ENCODE measurements at regions not wholly inside any gene's neighbourhood (a gene's known extent, or its start where the extent isn't known, plus 50 kb on each side); places are given as distances from the start of the nearest gene placed in this dataset.

GRCh38 chr13:44281252-44282000 lies 92.2 kb upstream of the SERP2 start:
- Histone ChIP-seq H3K9me3 (no peaks in the 10 kb centered on the region), H3K36me3 (no peaks in the 10 kb centered on the region), H3K27me3 (no peaks in the 10 kb centered on the region), H3K27ac (no peak overlapping the region), H3K4me1 (peaks cover 0 to 12% of the 10 kb centered on the region in 2 donors), H3K4me3 (no peak overlapping the region)
- DNase-seq = no peak
- in situ Hi-C loops (cut with MboI; ENCODE audit: low sequenced_read_pairs in 4 of 4) (no loop called here), intact Hi-C loops (cut with DNase I; ENCODE audit: low total_unique reads) (no loop called here)
- ATAC-seq = no peak
- TF ChIP-seq POLR2A (IDR thresholded peaks at IDR 0.05) (no peak), CTCF (IDR thresholded peaks at IDR 0.05 in 4 of 5, conservative IDR thresholded peaks at IDR 0.05 in 1 of 5) (no peak)

GRCh38 chr13:44283600-44283999 lies 90.0 kb upstream of the SERP2 start:
- no peak for ATAC-seq
- H3K27ac ChIP-seq = no peak overlapping the region
- H3K36me3 ChIP-seq = no peaks in the 10 kb centered on the region
- peaks cover 5 to 8% of the 10 kb centered on the region in 2 donors for H3K4me1 ChIP-seq
- intact Hi-C loops (cut with DNase I; ENCODE audit: low total_unique reads) = no loop called here
- H3K9me3 ChIP-seq = no peaks in the 10 kb centered on the region
- TF ChIP-seq POLR2A (IDR thresholded peaks at IDR 0.05) (no peak), CTCF (IDR thresholded peaks at IDR 0.05 in 4 of 5, conservative IDR thresholded peaks at IDR 0.05 in 1 of 5) (no peak)
- no peaks in the 10 kb centered on the region for H3K27me3 ChIP-seq
- H3K4me3 ChIP-seq = no peak overlapping the region
- no peak for DNase-seq
- in situ Hi-C loops (cut with MboI; ENCODE audit: low sequenced_read_pairs in 4 of 4) = no loop called here

- no peaks in the 10 kb centered on the region for H3K27me3 ChIP-seq
- H3K4me3 ChIP-seq = no peak overlapping the region
- peaks cover 17 to 24% of the 10 kb centered on the region in 2 donors for H3K4me1 ChIP-seq
- in situ Hi-C loops (cut with MboI; ENCODE audit: low sequenced_read_pairs in 4 of 4) (no loop called here), intact Hi-C loops (cut with DNase I; ENCODE audit: low total_unique reads) (no loop called here)
- H3K27ac ChIP-seq = no peak overlapping the region
- ATAC-seq (no peak), DNase-seq (no peak)
- H3K9me3 ChIP-seq = no peaks in the 10 kb centered on the region
- no peak for TF ChIP-seq CTCF (IDR thresholded peaks at IDR 0.05 in 4 of 5, conservative IDR thresholded peaks at IDR 0.05 in 1 of 5)
- TF ChIP-seq POLR2A (IDR thresholded peaks at IDR 0.05) = no peak
- no peaks in the 10 kb centered on the region for H3K36me3 ChIP-seq
Observed at GRCh38 chr13:44287958-44288357, 85.7 kb upstream of the SERP2 start.

- Histone ChIP-seq H3K4me3 (no peak overlapping the region), H3K27me3 (no peaks in the 10 kb centered on the region), H3K9me3 (no peaks in the 10 kb centered on the region), H3K27ac (peak overlapping the region in 3 of 4 donors; percentile 0 to 80 (median 22)), H3K4me1 (peaks cover 49 to 52% of the 10 kb centered on the region in 2 donors), H3K36me3 (no peaks in the 10 kb centered on the region)
- DNase-seq (no peak), ATAC-seq (no peak)
- TF ChIP-seq POLR2A (IDR thresholded peaks at IDR 0.05) = no peak
- no peak for TF ChIP-seq CTCF (IDR thresholded peaks at IDR 0.05 in 4 of 5, conservative IDR thresholded peaks at IDR 0.05 in 1 of 5)
- intact Hi-C loops (cut with DNase I; ENCODE audit: low total_unique reads) (no loop called here), in situ Hi-C loops (cut with MboI; ENCODE audit: low sequenced_read_pairs in 4 of 4) (no loop called here)
Observed at GRCh38 chr13:44292545-44292944, 81.1 kb upstream of the SERP2 start.

GRCh38 chr13:44293374-44293773 lies 80.2 kb upstream of the SERP2 start:
- H3K4me1 ChIP-seq = peaks cover 52 to 56% of the 10 kb centered on the region in 2 donors
- peak overlapping the region; percentile 61 to 80 (median 68) for H3K27ac ChIP-seq
- H3K36me3 ChIP-seq = no peaks in the 10 kb centered on the region
- ATAC-seq (no peak), DNase-seq (no peak)
- intact Hi-C loops (cut with DNase I; ENCODE audit: low total_unique reads) = no loop called here
- TF ChIP-seq POLR2A (IDR thresholded peaks at IDR 0.05) (no peak), CTCF (IDR thresholded peaks at IDR 0.05 in 4 of 5, conservative IDR thresholded peaks at IDR 0.05 in 1 of 5) (no peak)
- H3K4me3 ChIP-seq = no peak overlapping the region
- H3K27me3 ChIP-seq = no peaks in the 10 kb centered on the region
- in situ Hi-C loops (cut with MboI; ENCODE audit: low sequenced_read_pairs in 4 of 4) = no loop called here
- no peaks in the 10 kb centered on the region for H3K9me3 ChIP-seq
